Inferior parietal cortex (tissue), 1 donor: ENCODE measurements at regions not wholly inside any gene's neighbourhood (a gene's known extent, or its start where the extent isn't known, plus 50 kb on each side); places are given as distances from the start of the nearest gene placed in this dataset.
"Not testable (repeated sequence)": the region's sequence is repeated elsewhere in the genome, so short reads cannot be mapped to it uniquely, and the experiment has no call there.

Experiments used
- DNase-seq: peaks from one replicate; pipeline ENCODE4 v3.0.0-alpha.2; 2016; ENCODE audit errors: extremely low spot score

GRCh38 chr18:35875566-35875965 lies 96.9 kb upstream of the RMP24 start:
- DNase-seq = no peak

DNA sequence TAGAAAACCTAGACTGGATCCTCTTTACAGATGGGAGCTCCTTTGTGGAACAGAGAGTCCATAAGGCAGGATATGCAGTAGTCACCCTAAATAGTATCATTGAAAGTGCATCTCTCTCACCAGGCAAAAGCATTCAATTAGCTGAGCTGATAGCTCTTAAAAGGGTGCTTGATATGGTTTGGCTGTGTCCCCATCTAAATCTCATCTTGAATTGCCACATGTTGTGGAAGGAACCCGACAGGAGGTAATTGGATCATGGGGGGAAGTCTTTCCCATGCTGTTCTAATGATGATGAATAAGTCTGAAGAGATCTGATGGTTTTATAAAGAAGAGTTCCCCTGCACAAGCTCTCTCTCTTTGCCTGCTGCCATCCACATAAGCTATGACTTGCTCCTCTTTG lies 96.2 kb upstream of the RMP24 start:
- no peak for DNase-seq

GRCh38 chr18:35880788-35881455 lies 91.6 kb upstream of the RMP24 start:
- DNase-seq = no peak

- no peak for DNase-seq
Observed at GRCh38 chr18:35888329-35888728, 84.2 kb upstream of the RMP24 start.

- peak; percentile 47 for DNase-seq
Observed at GRCh38 chr18:35889677-35890076, 82.8 kb upstream of the RMP24 start.

GRCh38 chr18:35890323-35890722 lies 82.2 kb upstream of the RMP24 start:
- DNase-seq = no peak

DNA sequence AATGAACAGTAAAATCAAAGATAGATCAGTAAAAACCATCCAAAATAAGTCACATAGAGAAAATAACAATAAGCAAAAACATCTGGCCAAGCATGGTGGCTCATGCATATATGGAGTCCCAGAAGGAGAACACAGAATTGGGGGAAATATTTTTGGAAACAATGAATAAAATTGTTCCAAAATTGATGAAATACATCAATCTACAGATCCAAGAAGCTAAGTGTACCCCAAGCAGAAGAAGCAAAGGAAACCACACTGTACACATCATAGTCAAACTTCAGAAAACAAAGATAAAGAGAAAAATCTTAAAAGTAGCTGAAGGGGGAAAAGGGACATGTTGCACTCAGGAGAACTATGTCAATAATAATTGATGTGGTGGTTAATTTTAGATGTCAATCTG lies 80.4 kb upstream of the RMP24 start:
- DNase-seq = no peak

- DNase-seq = not testable (repeated sequence)
Observed at GRCh38 chr18:35897481-35897880, 75.0 kb upstream of the RMP24 start.

DNA sequence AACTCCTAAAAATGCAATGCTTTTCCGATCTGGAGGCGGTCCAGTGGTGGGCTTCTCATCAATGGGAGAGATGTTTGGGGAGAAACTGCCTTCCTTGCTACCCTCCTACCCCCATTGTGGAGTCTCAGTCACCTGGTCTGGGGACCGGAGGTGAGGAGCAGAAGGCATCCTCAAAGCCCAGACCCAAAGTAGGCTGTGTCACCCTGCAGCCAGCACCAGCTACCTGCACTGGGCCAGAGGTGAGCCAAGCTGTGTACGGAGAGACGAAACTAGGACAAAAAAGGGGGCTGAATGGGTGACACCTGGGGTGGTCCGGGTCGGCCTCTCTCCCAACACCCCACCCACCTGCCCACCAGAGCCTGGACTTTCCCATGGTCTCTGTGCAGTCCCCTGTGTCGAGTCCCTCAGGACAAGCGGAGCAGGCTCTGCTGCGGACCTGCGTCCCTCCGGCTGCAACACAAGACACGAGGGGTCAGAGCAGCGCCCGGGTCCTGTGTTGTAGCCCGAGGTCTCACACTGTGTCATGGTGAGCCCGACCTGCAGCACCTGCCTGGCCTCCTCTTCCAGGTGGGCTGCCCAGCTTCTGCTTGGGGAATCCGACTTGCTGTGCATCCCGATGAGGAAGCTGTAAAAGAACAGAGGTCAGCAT lies 68.0 kb upstream of the RMP24 start:
- no peak for DNase-seq

- no peak for DNase-seq
Observed at GRCh38 chr18:35905436-35905835, 67.0 kb upstream of the RMP24 start.

- DNase-seq = not testable (repeated sequence)
Observed at GRCh38 chr18:35906291-35906690, 66.2 kb upstream of the RMP24 start.

- no peak for DNase-seq
Observed at GRCh38 chr18:35910327-35910726, 62.2 kb upstream of the RMP24 start.

DNA sequence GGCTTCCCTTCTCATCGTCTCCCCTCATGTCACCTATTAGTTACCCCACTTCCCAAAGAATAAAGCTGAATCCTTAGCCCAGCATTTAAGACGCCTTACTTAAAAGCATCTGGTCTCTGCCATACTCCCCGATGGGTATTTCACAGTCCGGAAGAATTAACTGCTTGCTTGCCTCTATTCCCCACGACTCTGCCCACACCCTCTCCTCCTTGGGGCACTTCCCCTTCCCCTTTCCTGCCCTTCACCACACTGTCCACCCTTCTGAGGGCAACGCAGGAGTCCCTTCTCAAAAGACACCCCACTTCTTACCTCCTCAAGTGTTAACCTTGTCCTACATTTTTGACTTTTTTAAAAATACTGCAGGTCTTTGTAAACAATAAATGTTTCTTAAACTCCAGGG lies 60.1 kb upstream of the RMP24 start:
- no peak for DNase-seq

DNA sequence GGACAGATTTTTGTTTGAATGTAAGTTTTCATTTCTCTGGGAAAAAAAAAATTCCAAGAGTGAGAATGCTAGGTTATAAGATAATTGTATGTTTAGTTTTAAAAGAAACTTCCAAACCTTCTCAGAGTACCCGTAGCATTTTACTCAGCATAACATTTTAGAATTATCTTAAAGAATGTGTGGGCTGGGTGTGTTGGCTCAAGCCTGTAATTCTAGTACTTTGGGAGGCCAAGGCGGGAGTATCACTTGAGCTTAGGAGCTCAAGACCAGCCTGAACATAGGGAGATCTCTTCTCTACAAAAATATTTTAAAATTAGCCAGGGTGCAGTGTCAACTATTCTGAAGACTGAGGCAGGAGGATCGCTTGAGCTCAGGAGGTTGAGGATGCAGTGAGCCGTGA lies 57.4 kb upstream of the RMP24 start:
- no peak for DNase-seq

DNA sequence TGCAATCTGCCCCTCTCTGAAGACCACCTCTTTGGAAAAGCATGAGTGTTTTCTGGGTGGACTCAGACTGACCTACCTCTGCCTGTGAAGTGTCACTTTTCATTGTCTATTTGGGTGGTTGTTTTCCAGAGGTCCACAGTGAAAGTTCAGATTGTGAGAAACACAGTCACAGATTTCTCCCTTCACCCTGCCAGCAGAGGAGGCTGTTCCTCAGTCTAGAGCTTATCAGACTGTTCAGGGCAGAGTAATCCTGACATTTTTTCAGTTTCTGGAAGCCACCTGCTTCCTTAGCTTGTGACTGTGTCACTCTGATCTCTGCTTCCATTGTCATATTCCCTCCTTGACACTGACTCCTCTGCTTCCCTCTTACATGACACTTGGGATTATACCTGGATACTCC lies 55.4 kb upstream of the RMP24 start:
- DNase-seq = no peak

DNA sequence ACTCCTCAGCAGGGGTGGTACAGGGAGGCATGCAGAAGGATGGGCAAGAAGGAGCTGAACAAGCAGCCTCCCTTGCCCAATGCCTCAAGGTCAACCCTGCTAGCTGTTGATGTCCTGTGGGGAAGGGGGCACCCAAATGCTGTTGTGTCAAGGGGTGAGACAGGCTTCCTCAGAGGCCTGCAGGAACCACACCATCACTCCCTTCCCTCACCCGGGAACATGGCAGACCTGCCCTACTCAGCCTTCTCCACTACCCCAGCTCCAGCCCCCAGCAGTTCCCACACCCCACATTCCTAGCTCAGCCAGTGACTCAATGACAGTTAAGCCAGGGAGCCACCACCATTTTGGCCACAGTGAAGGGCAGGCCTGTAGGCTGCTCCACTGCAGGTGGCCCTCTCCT lies 53.9 kb upstream of the RMP24 start:
- DNase-seq = no peak

DNA sequence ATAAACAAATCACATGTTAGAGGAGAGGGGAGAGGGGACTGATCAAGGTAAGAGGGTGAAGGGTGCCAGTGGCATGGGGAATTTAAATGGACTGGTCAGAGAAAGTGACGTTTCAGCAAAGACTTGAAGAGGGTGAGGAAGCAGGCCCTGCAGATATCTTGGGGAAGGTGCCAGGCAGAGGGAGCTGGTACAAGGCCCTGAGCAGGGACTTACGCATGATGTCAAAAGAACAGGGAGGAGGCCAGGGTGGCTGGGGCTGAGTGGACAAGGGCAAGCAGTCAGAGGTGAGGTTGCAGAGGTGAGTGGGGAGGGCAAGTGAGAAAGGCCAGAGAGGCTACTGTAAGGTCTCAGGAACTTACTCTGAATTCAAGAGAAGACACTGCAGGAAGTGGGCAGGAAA lies 53.3 kb upstream of the RMP24 start:
- no peak for DNase-seq

GRCh38 chr18:35920623-35921022 lies 51.9 kb upstream of the RMP24 start:
- DNase-seq = no peak
